SK-N-SH treated with all-trans-retinoic acid at 6 μM for 48 hours (cell line): ENCODE measurements at regions not wholly inside any gene's neighbourhood (a gene's known extent, or its start where the extent isn't known, plus 50 kb on each side); places are given as distances from the start of the nearest gene placed in this dataset.

Experiments used
- ATAC-seq: fragments of 200-7000 bp; cut with Tn5 transposase; 3 replicates; pipeline ENCODE4 v1.9.1; 2020; ENCODE audit warnings: mild to moderate bottlenecking, moderate library complexity
- ARNTL ChIP-seq: fragments of 450-650 bp; formaldehyde crosslinking; IDR thresholded peaks from 2 replicates; pipeline ENCODE4 v1.5.0; 2020; ENCODE audit warnings: low read depth, mild to moderate bottlenecking, moderate library complexity, borderline replicate concordance
- BACH2 ChIP-seq: fragments of 250-450 bp; sonication (Bioruptor Pico); IDR thresholded peaks from 2 replicates; pipeline ENCODE4 v1.9.0; 2021; ENCODE audit warnings: mild to moderate bottlenecking, borderline replicate concordance
- CREB5 ChIP-seq: fragments of 250-450 bp; sonication (Bioruptor Pico); IDR thresholded peaks from 2 replicates; pipeline ENCODE4 v1.5.1; 2020; ENCODE audit warnings: low read depth, mild to moderate bottlenecking, moderate library complexity
- CSRNP3 ChIP-seq: fragments of 250-450 bp; sonication (Bioruptor Pico); IDR thresholded peaks from 2 replicates; pipeline ENCODE4 v1.5.1; 2021; ENCODE audit warnings: mild to moderate bottlenecking, moderate library complexity
- ESRRG ChIP-seq: fragments of 250-450 bp; sonication (Bioruptor Pico); IDR thresholded peaks from 2 replicates; pipeline ENCODE4 v1.6.1; 2021; ENCODE audit warnings: mild to moderate bottlenecking
- GLIS3 ChIP-seq: fragments of 250-450 bp; sonication (Bioruptor Pico); IDR thresholded peaks from 2 replicates; pipeline ENCODE4 v1.5.0; 2020; ENCODE audit warnings: mild to moderate bottlenecking, moderate library complexity
- ISL1 ChIP-seq: fragments of 250-450 bp; sonication (Bioruptor Pico); IDR thresholded peaks from 2 replicates; pipeline ENCODE4 v2.1.2; 2022; ENCODE audit warnings: mild to moderate bottlenecking, moderate library complexity
- OSR1 ChIP-seq: fragments of 250-450 bp; sonication (Bioruptor Pico); IDR thresholded peaks from 2 replicates; pipeline ENCODE4 v1.8.0; 2022; ENCODE audit warnings: moderate library complexity, mild to moderate bottlenecking, inconsistent platforms
- PATZ1 ChIP-seq: fragments of 250-450 bp; sonication (Bioruptor Pico); IDR thresholded peaks from 2 replicates; pipeline ENCODE4 v1.8.0; 2020; ENCODE audit warnings: mild to moderate bottlenecking, moderate library complexity, borderline replicate concordance
- PPARA ChIP-seq: fragments of 250-450 bp; sonication (Bioruptor Pico); IDR thresholded peaks from 2 replicates; pipeline ENCODE4 v1.5.0; 2020; ENCODE audit warnings: mild to moderate bottlenecking, borderline replicate concordance
- RARB ChIP-seq: fragments of 250-450 bp; sonication (Bioruptor Pico); IDR thresholded peaks from 2 replicates; pipeline ENCODE4 v1.8.0; 2021; ENCODE audit warnings: mild to moderate bottlenecking, moderate library complexity
- SNAI2 ChIP-seq: fragments of 250-450 bp; sonication (Bioruptor Pico); IDR thresholded peaks from 2 replicates; pipeline ENCODE4 v1.5.0; 2020; ENCODE audit warnings: mild to moderate bottlenecking, moderate library complexity
- TCF4 ChIP-seq: fragments of 250-450 bp; sonication (Bioruptor Pico); IDR thresholded peaks from 2 replicates; pipeline ENCODE4 v1.8.0; 2021; ENCODE audit warnings: mild to moderate bottlenecking, moderate library complexity, borderline replicate concordance
- TOX ChIP-seq: fragments of 250-450 bp; sonication (Bioruptor Pico); IDR thresholded peaks from 2 replicates; pipeline ENCODE4 v1.8.0; 2021; ENCODE audit warnings: mild to moderate bottlenecking, moderate library complexity, borderline replicate concordance
- TSHZ2 ChIP-seq: fragments of 250-450 bp; sonication (Bioruptor Pico); IDR thresholded peaks from 2 replicates; pipeline ENCODE4 v1.5.0; 2020; ENCODE audit warnings: mild to moderate bottlenecking, moderate library complexity
- ZC3H10 ChIP-seq: fragments of 250-450 bp; sonication (Bioruptor Pico); IDR thresholded peaks from 2 replicates; pipeline ENCODE4 v1.5.1; 2021; ENCODE audit warnings: mild to moderate bottlenecking, moderate library complexity
- ZFP3 ChIP-seq: fragments of 250-450 bp; sonication (Bioruptor Pico); IDR thresholded peaks from 2 replicates; pipeline ENCODE4 v1.5.0; 2020; ENCODE audit warnings: mild to moderate bottlenecking, moderate library complexity
- ZFP30 ChIP-seq: fragments of 450-650 bp; formaldehyde crosslinking; IDR thresholded peaks from 2 replicates; pipeline ENCODE4 v1.5.0; 2022; ENCODE audit warnings: mild to moderate bottlenecking, moderate library complexity
- ZNF565 ChIP-seq: fragments of 450-650 bp; formaldehyde crosslinking; conservative IDR thresholded peaks from 2 replicates; pipeline ENCODE4 v1.5.0; 2020; ENCODE audit warnings: low read depth, mild to moderate bottlenecking, moderate library complexity
- ZNF70 ChIP-seq: fragments of 450-650 bp; formaldehyde crosslinking; IDR thresholded peaks from 2 replicates; pipeline ENCODE4 v1.5.0; 2020; ENCODE audit warnings: mild to moderate bottlenecking, moderate library complexity
- TF ChIP-seq, protein P1 (sequence below): fragments of 250-450 bp; sonication (Bioruptor Pico); IDR thresholded peaks from 2 replicates; pipeline ENCODE4 v1.8.0; 2021; ENCODE audit warnings: low read depth, mild to moderate bottlenecking, moderate library complexity, borderline replicate concordance

GRCh38 chr4:4752576-4753401, 106.7 kb upstream of the MSX1 start (continued):
- TF ChIP-seq TSHZ2 (no peak), TCF4 (no peak), RARB (CRISPR knock-in tag) (no peak)

- TF ChIP-seq PATZ1 (CRISPR knock-in tag) (no peak), ZFP30 (no peak), ARNTL (no peak), TCF4 (no peak), GLIS3 (CRISPR knock-in tag) (no peak), ISL1 (CRISPR knock-in tag) (no peak), PPARA (CRISPR knock-in tag) (no peak), TSHZ2 (no peak), CREB5 (no peak), BACH2 (no peak), ZFP3 (CRISPR knock-in tag) (no peak), TOX (CRISPR knock-in tag) (no peak), ZC3H10 (no peak), ESRRG (CRISPR knock-in tag) (no peak), OSR1 (CRISPR knock-in tag) (no peak), SNAI2 (CRISPR knock-in tag) (no peak)
- ATAC-seq: no peak
Observed at GRCh38 chr4:4752025-4752424, 107.4 kb upstream of the MSX1 start.

GRCh38 chr4:4750187-4750586, 109.3 kb upstream of the MSX1 start:
- no peak for ATAC-seq
- TF ChIP-seq PATZ1 (CRISPR knock-in tag) (no peak), ZFP30 (no peak), CREB5 (no peak), TOX (CRISPR knock-in tag) (no peak), ZNF565 (CRISPR knock-in tag) (no peak), ISL1 (CRISPR knock-in tag) (no peak), RARB (CRISPR knock-in tag) (no peak), ZFP3 (CRISPR knock-in tag) (no peak), ARNTL (no peak), ZNF70 (CRISPR knock-in tag) (no peak), CSRNP3 (CRISPR knock-in tag) (no peak), PPARA (CRISPR knock-in tag) (no peak)
- TF ChIP-seq, protein P1, sequence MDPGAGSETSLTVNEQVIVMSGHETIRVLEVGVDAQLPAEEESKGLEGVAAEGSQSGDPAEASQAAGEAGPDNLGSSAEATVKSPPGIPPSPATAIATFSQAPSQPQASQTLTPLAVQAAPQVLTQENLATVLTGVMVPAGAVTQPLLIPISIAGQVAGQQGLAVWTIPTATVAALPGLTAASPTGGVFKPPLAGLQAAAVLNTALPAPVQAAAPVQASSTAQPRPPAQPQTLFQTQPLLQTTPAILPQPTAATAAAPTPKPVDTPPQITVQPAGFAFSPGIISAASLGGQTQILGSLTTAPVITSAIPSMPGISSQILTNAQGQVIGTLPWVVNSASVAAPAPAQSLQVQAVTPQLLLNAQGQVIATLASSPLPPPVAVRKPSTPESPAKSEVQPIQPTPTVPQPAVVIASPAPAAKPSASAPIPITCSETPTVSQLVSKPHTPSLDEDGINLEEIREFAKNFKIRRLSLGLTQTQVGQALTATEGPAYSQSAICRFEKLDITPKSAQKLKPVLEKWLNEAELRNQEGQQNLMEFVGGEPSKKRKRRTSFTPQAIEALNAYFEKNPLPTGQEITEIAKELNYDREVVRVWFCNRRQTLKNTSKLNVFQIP (CRISPR knock-in tag): no peak
